Epithelial cell of proximal tubule (primary cell): ENCODE measurements at regions not wholly inside any gene's neighbourhood (a gene's known extent, or its start where the extent isn't known, plus 50 kb on each side); places are given as distances from the start of the nearest gene placed in this dataset.

Source experiments
- DNase-seq: peaks from one replicate; pipeline ENCODE4 v3.0.0-alpha.2; 2011; ENCODE audit warnings: low read depth
- H3K4me3 ChIP-seq: 2 replicates; pipeline ENCODE4 v1.5.1; 2011; ENCODE audit warnings: low read depth, mild to moderate bottlenecking, low read length
- TF ChIP-seq, protein P1 (sequence below): conservative IDR thresholded peaks from 2 replicates; pipeline ENCODE4 v1.5.1; 2012; ENCODE audit warnings: low read depth, mild to moderate bottlenecking, low read length

DNA sequence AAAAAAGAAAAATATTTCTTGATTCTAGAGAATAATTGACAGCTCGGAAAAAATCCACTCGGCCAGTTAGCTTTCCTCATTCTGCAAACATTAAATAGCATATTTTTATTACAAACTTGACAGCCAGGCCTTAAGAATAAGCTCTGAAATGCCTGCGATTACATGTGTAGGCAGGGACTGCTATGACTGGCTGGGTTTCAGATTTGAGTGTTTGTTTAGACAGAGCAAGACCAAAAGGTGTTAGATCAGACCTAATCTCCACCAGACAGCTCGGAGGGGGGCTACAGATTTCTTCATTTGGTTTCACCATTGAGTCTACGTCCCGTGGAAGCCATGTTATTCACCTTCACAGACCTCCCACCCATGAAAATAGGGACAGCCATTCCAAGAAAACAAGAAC, 192.1 kb upstream of the ADAMTS5 start:
- H3K4me3 ChIP-seq = no peak overlapping the region
- TF ChIP-seq, protein P1, sequence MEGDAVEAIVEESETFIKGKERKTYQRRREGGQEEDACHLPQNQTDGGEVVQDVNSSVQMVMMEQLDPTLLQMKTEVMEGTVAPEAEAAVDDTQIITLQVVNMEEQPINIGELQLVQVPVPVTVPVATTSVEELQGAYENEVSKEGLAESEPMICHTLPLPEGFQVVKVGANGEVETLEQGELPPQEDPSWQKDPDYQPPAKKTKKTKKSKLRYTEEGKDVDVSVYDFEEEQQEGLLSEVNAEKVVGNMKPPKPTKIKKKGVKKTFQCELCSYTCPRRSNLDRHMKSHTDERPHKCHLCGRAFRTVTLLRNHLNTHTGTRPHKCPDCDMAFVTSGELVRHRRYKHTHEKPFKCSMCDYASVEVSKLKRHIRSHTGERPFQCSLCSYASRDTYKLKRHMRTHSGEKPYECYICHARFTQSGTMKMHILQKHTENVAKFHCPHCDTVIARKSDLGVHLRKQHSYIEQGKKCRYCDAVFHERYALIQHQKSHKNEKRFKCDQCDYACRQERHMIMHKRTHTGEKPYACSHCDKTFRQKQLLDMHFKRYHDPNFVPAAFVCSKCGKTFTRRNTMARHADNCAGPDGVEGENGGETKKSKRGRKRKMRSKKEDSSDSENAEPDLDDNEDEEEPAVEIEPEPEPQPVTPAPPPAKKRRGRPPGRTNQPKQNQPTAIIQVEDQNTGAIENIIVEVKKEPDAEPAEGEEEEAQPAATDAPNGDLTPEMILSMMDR = no peak
- no peak for DNase-seq

DNA sequence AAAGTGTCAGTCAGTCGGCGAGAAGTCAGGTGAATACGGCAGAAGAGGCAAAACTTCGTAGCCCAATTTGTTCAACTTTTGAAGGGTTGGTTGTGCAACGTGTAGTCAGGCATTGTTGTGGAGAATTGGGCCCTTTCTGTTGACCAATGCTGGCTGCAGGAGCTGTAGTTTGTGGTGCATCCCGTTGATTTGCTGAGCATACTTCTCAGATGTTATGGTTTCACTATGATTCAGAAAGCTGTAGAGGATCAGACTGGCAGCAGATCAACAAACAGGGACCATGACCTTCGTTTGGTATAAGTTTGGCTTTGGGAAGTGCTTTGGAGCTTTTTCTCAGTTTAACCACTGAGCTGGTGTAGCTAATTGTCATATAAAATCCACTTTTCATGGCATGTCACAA, 190.2 kb upstream of the ADAMTS5 start:
- no peak overlapping the region for H3K4me3 ChIP-seq
- TF ChIP-seq, protein P1 = no peak
- DNase-seq = no peak

DNA sequence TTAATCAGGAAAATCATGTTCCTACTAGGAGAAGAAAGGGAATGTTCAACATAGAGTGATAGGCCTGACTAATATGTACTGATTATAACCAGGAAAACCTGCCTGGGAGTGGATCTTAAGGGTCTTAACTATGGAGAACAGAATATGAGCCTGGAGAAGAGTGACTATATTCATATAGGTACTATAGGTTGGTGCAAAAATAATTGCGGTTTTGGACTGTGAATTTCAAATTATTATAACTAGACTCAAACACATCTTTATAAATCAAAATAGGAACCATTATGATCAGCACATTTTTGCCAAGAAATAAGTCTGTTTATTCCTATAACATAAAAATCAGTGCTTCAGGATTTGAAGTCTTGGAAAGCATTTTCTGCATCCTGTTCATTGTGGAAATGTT, 189.8 kb upstream of the ADAMTS5 start:
- DNase-seq = no peak
- TF ChIP-seq, protein P1 = no peak
- H3K4me3 ChIP-seq = no peak overlapping the region

DNA sequence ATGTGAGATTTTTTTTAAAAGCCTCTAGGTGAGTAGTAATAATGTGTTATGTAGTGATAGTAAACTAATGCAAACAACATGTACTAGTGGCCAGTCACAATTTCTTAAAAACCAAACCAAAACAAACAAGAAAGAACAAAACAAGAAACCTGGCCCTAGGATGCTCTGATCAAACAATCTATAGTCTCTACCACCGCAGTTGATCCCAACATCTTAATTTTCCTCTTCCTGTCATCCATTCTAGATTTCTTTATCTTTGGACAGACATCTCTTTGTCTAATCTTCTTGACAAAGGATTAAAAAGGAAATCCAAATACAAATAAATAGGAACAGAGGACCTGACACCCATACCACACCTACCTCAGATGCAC, 188.2 kb upstream of the ADAMTS5 start:
- DNase-seq = no peak
- TF ChIP-seq, protein P1 = no peak
- H3K4me3 ChIP-seq = no peak overlapping the region

DNA sequence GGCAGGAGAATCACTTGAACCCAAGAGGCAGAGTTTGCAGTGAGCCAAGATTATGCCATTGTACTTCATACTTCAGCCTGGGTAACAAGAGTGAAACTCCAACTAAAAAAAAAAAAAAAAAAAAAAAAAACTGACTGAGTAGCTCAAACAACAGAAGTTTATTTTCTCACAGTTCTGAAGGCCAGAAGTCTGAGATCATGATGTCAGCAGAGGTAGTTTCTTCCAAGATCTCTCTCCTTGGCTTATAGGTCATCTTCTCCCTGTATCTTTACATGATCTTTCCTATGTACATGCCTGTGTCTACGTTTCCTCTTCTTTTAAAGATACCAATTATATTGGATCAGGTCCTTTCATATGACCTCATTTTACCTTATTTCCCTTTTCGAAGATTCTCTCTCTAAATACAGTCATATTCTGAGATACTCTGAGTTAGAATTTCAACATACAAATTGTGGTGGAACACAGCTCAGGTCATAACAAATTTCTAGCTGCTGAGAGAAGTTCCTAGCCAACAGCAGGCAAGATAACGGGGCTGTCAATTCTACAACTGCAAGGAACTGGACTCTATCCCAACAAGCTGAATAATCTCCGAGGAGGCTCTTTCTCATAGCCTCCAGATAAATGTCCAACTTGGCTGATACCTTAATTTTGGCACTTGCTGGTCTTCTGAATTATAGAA, 187.7 kb upstream of the ADAMTS5 start:
- DNase-seq = no peak
- no peak overlapping the region for H3K4me3 ChIP-seq
- TF ChIP-seq, protein P1 = no peak

DNA sequence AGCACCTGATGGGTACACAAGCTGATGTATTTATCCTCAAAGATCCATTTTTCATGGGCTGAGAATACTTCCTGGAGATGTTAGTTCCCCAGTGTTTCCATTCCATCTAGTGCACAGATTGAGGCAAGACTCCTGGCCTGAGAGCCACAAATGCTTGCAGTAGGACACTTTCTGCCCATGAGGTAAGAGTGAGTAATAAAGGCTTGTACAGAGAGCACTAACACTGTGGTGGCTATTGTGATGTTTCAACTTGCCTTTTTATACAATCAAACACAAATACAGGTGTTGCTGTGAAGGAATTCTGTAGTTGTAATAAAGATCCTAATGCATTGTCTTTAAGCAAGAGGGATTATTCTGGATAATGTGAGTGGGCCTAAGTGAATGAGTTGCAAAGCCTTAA, 186.1 kb upstream of the ADAMTS5 start:
- no peak for DNase-seq
- H3K4me3 ChIP-seq = no peak overlapping the region
- TF ChIP-seq, protein P1 = no peak

DNA sequence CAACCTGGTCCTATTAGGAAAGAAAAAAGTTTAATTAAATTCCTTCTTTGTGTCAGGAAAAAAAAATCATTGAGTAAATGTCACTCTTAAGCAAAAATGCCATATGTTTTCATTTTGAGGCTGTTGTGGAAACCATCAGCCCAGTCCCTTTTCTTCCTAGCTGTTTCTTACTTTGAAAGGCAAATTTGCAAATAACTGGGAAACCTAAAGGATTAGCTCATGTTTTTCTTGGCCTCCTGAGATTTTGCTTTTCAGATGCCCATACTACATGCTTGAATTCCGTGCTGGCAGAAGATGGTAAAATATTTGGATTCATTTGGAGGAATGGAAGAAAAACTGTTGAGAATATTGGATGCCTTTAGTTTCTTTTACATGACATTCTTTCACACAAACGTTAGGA, 182.1 kb upstream of the ADAMTS5 start:
- H3K4me3 ChIP-seq = no peak overlapping the region
- DNase-seq = no peak
- TF ChIP-seq, protein P1 = no peak
